Kidney (tissue), 13 donors: ENCODE measurements at regions not wholly inside any gene's neighbourhood (a gene's known extent, or its start where the extent isn't known, plus 50 kb on each side); places are given as distances from the start of the nearest gene placed in this dataset.

ENCODE experiments used
- DNase-seq, 5 donors: peaks; one replicate each; pipeline ENCODE4 v3.0.0-alpha.2; 2013 to 2020
- FAIRE-seq: peaks from 2 replicates; lab custom pipeline; 2012; peaks lifted over from hg19 to GRCh38; lab: Jason Lieb, UNC
- H3K27ac ChIP-seq, 2 donors: one replicate each; pipeline ENCODE4 v1.7.0; 2013; ENCODE audit warnings: low read depth in 2 of 2, low read length in 2 of 2, inconsistent platforms in 1 of 2
- H3K27me3 ChIP-seq: one replicate; pipeline ENCODE4 v1.7.1; 2013; ENCODE audit warnings: low read length, inconsistent platforms; ENCODE audit not compliant: control insufficient read depth, insufficient read depth
- H3K36me3 ChIP-seq, 3 donors: one replicate each; pipeline versions ENCODE4 v1.7.0 to v1.7.1; 2013; ENCODE audit warnings: low read length in 3 of 3, control low read depth in 1 of 3, inconsistent platforms in 1 of 3; ENCODE audit not compliant: insufficient read depth in 3 of 3, control insufficient read depth in 2 of 3
- H3K4me1 ChIP-seq, 3 donors: one replicate each; pipeline versions ENCODE4 v1.7.0 to v1.7.1; 2013; ENCODE audit warnings: low read length in 3 of 3, inconsistent platforms in 1 of 3, low read depth in 1 of 3; ENCODE audit not compliant: control insufficient read depth in 2 of 3, insufficient read depth in 2 of 3
- H3K4me3 ChIP-seq, 3 donors: one replicate each; pipeline versions ENCODE4 v1.7.0 to v1.8.1; 2013; ENCODE audit warnings: low read length in 3 of 3, control low read depth in 1 of 3, inconsistent platforms in 1 of 3
- H3K9ac ChIP-seq, 3 donors: one replicate each; pipeline versions ENCODE4 v1.7.0 to v1.7.1; 2013; ENCODE audit warnings: low read length in 3 of 3, control low read depth in 1 of 3, inconsistent platforms in 1 of 3
- H3K9me3 ChIP-seq, 3 donors: one replicate each; pipeline versions ENCODE4 v1.7.0 to v1.7.1; 2013; ENCODE audit warnings: low read length in 3 of 3, control low read depth in 1 of 3, inconsistent platforms in 1 of 3; ENCODE audit not compliant: control insufficient read depth in 2 of 3, insufficient read depth in 1 of 3
- CTCF ChIP-seq: IDR thresholded peaks from 3 replicates; pipeline ENCODE4 v1.5.1; 2012; ENCODE audit warnings: mild to moderate bottlenecking, moderate library complexity, borderline replicate concordance; ENCODE audit not compliant: insufficient read depth; ENCODE audit errors: extremely low read depth
- intact Hi-C: fragments of 100-400 bp; cut with DNase I; formaldehyde crosslinking; loops from one replicate; pipeline ENCODE4 v1.11.1; 2022
- donor health status: control.
- donor health status: control.
- donor health status: control.
- donor health status: control.
- donor health status: control.
- donor health status: DM: yes; HTN: yes; CAD: no.
- donor health status: Normal renal cell carcinoma (clear cell type).

- Histone ChIP-seq H3K4me1 (no peaks in the 10 kb centered on the region), H3K36me3 (no peaks in the 10 kb centered on the region), H3K27ac (no peak overlapping the region), H3K4me3 (no peak overlapping the region), H3K9ac (no peak overlapping the region), H3K27me3 (no peaks in the 10 kb centered on the region), H3K9me3 (peaks cover 0 to 8% (median 0%) of the 10 kb centered on the region in 3 donors)
- DNase-seq: no peak
- FAIRE-seq: no peak
- intact Hi-C loops: no loop called here
- TF ChIP-seq CTCF: no peak
Measured at GRCh38 chr3:163491714-163492113, 1586.6 kb downstream of the SI start.

GRCh38 chr3:163490119-163490518 lies 1588.2 kb downstream of the SI start:
- no peak for FAIRE-seq

GRCh38 chr3:163482695-163483094 lies 1595.6 kb downstream of the SI start:
- intact Hi-C loops: no loop called here
- H3K27ac ChIP-seq: no peak overlapping the region
- no peaks in the 10 kb centered on the region for H3K9me3 ChIP-seq
- H3K9ac ChIP-seq: no peak overlapping the region
- FAIRE-seq (no peak), DNase-seq (no peak)
- H3K4me1 ChIP-seq: no peaks in the 10 kb centered on the region
- no peak overlapping the region for H3K4me3 ChIP-seq
- no peaks in the 10 kb centered on the region for H3K36me3 ChIP-seq
- TF ChIP-seq CTCF: no peak
- H3K27me3 ChIP-seq: no peaks in the 10 kb centered on the region

More at GRCh38 chr3:163490119-163490518, 1588.2 kb downstream of the SI start:
- Histone ChIP-seq H3K36me3 (no peaks in the 10 kb centered on the region), H3K27ac (no peak overlapping the region), H3K4me3 (no peak overlapping the region), H3K27me3 (no peaks in the 10 kb centered on the region), H3K9ac (no peak overlapping the region), H3K4me1 (no peaks in the 10 kb centered on the region), H3K9me3 (peaks cover 0 to 8% (median 0%) of the 10 kb centered on the region in 3 donors)
- intact Hi-C loops: no loop called here
- peak; percentile 38 for TF ChIP-seq CTCF
- peak in 3 of 5 donors; percentile 3 to 31 (median 10) for DNase-seq

GRCh38 chr3:163481738-163482137 lies 1596.6 kb downstream of the SI start:
- FAIRE-seq (no peak), DNase-seq (no peak)
- H3K4me3 ChIP-seq: no peak overlapping the region

More at GRCh38 chr3:163481738-163482137, 1596.6 kb downstream of the SI start:
- Histone ChIP-seq H3K4me1 (no peaks in the 10 kb centered on the region), H3K27me3 (no peaks in the 10 kb centered on the region), H3K9me3 (no peaks in the 10 kb centered on the region), H3K27ac (no peak overlapping the region), H3K36me3 (no peaks in the 10 kb centered on the region), H3K9ac (no peak overlapping the region)
- no peak for TF ChIP-seq CTCF
- intact Hi-C loops: no loop called here
